Activated CD4-positive, alpha-beta T cell treated with anti-CD3 and anti-CD28 coated beads for 4 hours (primary cell): ENCODE measurements at regions not wholly inside any gene's neighbourhood (a gene's known extent, or its start where the extent isn't known, plus 50 kb on each side); places are given as distances from the start of the nearest gene placed in this dataset.
A peak's percentile ranks its signal among the peaks of the same experiment; 100 is the strongest.
"Not testable (repeated sequence)": the region's sequence is repeated elsewhere in the genome, so short reads cannot be mapped to it uniquely, and the experiment has no call there.

Experiments used
- DNase-seq, 2 donors: peaks; one replicate each; pipeline ENCODE4 v3.0.0-alpha.2; 2020

DNA sequence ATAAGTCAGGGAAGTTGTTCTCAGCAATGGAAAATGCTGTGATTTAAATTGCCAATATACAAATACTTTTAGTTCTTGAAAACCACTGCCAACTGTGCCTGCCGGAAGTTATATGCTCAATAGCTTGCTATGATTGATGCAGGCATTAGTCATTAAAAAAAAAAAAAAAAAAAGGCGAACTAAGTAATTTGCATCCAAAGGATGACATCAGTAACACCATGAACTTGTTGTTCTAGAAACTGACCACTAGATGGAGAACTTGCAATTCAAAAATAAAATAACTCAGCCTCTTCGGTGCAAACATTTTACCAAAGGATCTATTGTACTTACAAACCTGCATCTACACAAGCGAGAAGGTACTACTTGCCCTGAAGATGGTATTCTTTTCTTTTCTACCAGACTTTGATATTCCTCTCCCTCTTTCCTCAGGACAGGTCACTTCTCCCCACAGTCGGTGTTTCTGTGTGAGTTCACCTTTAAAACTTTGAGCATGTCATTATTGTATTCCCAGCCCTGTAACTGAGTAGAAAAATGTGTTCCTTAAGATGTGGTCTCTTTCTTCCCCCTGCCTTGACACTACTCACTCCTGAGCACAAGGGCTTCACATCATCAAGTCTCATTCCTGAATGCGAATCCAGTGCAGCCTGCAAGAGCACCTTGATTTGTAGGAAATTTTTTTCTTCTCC is 115.0 kb upstream of the VEPH1 start:
- no peak for DNase-seq

DNA sequence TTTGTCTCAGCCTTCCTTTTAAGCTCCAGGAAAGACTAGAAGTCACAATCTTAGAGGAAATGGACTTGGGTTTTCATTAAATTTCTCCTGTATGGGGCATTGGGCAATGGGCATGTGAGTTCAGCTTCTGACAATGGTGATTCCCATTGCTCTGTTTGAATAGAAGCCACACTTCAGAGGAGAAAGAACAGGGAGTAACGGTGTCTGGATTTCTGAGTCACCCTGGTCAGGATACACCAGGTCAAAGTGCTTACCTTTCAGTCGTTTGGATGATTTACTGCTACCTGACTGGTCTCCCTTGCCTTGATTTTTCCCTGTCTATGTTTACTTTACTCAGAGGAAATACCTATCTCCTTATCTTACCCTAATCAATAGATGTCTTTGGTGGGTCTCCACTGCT is 111.7 kb upstream of the VEPH1 start:
- DNase-seq, result no peak

DNA sequence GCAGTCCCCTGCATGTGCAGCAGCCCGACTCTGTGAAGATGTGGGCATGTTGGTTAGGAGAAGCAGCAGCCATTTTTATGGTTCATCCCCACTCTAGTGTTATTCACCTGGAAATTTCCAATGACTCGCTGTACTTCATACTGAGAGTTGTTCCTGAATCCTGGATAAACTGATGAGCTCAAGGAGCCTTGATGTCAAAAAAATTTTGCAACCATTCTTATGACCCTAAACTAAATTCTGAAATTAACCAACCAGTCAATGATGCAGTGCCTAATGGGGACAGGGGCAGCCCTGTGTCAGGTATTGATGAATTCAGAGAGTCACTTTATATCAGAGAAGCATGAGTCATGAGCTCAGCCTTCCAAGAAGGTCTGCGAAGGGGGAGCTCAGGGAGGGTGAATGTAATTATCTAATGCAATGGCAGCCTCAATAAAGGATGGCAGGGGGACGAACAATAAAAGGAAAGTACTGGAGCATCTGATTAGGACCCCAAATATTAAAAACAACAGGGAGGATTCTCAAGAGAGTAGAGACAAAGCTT is 108.4 kb upstream of the VEPH1 start:
- DNase-seq, result no peak

DNA sequence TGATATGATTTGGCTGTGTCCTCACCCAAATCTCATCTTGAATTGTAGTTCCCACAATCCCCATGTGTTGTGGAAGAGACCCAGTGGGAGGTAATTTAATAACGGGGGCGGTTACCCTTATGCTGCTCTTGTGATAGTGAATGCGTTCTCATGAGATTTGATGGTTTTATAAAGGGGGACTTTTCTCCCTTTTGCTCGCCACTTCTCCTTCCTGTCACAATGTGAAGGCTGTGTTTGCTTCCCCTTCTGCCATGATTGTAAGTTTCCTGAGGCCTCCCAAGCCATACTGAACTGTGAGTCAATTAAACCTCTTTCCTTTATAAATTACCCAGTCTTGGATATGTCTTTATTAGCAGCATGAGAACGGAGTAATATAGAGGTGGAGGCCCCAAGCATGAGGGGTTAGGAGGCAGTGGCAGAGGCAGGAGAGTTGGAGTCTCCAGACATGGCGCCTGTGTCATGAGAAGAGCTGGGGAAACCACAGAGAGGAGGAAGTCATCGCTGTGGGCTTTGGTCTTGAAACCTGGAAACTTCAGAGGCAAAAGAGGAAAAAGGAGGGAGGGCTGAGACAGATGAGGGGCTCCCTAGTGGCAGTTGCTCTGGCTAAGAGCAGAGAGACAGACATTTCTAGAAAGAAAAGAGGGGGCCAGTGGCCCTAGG is 107.8 kb upstream of the VEPH1 start:
- DNase-seq, result no peak

DNA sequence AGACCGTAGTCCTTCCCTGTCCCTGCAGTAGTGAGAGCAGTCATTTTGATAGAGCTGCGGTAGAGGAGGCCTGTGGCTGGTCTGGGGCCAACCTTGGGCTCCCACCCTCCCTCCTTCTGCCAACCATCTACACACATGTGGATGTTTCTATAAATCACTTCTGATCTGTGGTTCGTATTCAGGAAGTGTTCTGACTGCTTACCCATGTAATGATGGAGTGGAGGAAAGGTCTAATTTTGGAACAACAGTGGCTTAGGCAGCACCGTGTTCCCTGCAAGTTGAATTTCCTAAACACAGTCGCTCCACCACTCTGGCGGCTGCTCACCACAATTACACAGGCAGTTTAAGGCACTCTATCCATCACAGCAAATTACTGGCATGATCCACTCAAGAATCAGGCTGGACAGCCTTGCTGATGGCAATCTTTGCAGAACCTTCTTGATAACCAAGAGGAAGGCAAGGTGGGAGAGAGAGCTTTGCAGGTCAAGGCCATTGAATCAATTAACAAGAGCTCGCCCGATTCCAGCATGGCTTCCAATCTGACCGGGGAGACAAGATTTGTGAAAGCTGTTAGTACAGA is 104.7 kb upstream of the VEPH1 start:
- DNase-seq, result no peak

DNA sequence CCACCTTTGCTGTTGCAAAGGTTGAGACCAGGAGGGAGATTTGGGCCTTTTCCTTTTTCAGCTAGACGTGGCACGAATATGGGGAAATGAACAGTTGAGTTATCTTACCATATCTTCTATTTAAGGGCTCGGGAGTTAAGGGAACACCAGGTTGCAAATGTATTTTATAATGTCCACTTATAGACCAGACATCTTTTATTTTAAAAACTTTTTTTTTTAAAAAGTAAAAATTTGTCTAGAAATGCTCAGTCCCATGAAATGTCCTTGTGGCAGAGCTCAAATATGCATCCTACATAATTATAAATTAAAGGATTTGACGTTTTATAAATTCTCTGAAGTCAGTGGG is 103.6 kb upstream of the VEPH1 start:
- DNase-seq, result no peak

DNA sequence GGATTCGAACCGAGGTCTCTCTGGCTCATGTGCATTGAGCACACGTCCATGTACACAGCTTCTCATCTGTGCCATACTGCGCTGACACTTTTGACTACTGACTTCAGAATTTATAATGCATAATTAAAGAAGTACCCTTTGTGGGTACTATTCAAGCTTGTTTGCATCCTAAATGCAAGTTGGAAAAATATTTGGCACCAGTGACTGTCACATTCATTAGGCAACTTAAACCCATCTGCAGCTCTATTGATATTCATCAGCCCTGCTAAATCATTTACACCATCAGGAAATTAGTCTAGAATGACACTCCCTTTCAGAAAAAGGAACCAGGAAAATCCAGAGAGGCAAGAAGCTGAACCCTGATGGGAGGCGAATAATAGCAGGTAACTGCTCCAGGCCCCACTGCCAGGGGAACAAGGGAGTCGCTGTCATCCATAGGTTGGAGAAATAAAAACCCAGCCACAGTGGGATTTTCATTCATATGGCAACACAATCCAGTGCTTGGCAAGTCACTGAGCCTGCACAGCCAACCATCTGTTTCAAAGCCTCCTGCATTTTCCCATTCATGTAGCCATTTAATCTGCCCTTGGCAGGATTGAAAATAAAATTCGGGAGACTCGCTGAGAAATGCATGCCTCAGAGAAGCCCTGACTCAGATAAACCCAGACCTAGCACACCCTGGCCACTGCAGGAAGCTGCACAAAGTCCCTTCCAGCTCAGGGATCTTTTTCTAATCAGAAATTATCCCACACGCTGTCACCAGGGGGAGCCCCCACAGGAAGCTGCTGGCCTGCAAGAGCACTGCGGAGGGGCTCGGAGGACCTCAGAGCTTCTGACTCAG is 103.0 kb upstream of the VEPH1 start:
- peak; percentile 45 to 61 for DNase-seq

DNA sequence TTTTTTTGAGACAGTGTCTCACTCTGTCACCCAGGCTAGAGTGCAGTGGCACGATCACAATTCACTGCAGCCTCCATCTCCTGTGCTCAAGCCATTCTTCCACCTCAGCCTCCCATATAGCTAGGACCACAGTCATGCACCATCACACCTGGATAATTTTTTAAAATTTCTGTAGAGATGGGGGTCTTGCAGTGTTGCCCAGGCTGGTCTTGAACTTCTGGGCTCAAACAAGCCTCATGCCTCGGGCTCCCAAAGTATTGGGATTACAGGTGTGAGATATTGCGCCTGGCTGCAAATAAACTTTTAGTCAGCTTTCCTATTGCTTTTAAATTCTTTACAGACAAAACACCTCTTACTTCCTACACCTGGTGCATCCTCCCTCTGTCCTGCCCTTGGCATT is 102.1 kb upstream of the VEPH1 start:
- no peak for DNase-seq

DNA sequence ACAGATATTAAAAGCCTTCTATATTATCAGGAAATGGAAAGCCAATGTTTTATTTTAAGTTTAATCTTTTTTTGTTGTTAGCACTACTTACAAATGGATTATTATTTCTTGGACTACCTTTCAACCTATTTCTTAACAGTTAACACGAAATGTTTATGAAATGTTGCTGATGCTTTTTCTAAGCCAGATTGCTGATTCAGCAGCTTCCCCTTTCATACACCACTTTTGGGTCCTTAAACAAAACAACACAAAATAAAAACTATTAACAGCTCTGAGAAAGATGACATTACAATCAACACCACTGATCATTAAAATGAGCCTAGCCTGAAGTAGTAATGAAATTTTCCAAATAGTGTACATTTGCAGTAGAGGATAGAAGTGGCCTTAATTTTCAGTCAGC is 99.2 kb upstream of the VEPH1 start:
- no peak for DNase-seq

DNA sequence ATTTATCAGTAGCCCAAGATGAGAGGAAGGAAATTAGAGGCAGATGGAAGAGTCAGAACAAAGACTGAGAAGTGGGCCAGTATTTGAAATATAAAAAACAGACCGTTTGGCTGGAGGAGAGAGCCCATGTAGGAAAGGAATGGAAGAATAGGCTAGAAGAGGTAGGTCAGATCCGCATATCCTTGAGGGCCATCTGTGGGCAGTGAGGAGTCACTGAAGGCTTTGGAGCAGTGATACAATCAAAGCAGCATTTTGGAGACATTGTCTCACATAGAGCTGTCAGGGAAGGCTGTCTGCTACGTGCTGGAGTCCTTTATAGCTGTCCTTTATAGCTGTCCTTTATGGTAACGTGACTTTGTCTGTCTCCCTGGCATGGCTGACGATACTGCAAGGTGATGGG is 92.0 kb upstream of the VEPH1 start:
- DNase-seq, result no peak

DNA sequence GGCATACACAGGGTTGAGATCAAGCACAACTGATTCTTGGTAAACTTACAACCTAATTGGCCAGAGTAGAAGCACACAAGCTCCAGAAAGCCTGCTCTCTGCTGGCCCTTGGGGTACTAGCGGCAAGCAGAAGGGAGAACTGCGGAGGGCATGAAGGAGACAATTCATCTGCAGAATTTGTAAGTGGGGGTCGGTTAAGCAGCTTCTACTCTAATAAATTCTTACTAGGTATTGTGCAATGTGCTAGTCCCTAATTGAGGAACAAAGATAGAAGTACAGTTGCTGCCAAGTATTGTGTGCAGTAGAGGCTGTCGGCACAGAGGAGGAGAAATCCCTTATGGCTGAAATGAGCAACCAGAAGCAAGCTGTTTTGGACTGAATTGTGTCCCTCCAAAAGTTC is 91.2 kb upstream of the VEPH1 start:
- DNase-seq, result no peak

DNA sequence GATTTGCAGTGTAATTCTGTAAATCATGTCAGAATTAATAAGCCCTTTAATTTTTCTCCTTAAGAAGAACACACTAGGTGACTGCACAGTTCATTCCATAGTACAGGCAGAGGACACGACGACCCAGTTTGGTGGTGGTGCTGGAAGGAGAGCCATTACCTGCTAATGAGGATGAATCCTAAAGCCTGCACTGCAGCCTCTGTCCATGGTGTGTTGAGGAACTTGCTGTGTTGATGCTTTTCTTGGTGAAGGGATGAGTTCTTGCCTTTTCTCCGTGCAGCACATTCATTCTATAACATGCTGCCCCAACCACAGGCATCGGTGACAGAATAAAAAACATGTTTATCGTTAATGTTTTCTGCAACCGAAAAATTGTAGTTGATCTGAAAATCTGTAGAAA is 89.6 kb upstream of the VEPH1 start:
- no peak for DNase-seq

DNA sequence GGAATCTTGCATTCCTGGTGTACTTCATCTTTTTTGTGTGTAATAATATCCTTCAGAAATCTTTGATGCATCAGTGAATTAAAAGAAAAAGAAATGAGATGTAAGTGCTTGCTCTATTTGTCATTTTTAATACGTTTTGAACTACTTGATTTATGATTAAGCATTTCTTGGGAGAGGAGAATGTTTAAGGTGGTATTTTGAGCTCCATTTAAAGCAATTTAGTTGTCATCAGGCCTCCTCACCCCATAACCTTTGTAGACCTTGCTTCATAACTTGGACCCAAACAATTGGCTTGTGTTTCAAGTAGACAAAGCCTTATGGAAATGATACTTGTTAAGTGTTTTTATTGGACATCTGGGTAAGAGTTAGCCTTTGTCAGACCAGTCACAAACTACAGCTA is 87.1 kb upstream of the VEPH1 start:
- no peak for DNase-seq

DNA sequence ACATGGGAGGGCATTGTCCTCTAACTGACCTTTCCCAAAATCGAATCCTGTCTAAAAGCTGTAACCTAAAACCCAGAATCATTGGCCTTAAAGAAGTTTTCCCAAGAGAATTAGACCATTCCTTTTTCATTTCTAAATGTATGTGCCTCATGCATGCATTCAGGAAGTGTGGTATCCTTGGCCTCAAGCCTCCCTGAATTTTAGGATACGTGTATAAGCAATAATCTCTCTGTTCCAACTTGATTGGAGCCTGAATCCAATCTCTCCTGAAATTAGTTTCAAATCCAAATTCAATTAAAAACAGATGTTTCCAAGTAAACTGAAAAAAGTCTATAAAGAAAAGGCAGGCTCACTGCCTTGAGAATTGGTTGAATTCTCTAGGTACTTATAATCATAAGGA is 86.0 kb upstream of the VEPH1 start:
- DNase-seq, result no peak

DNA sequence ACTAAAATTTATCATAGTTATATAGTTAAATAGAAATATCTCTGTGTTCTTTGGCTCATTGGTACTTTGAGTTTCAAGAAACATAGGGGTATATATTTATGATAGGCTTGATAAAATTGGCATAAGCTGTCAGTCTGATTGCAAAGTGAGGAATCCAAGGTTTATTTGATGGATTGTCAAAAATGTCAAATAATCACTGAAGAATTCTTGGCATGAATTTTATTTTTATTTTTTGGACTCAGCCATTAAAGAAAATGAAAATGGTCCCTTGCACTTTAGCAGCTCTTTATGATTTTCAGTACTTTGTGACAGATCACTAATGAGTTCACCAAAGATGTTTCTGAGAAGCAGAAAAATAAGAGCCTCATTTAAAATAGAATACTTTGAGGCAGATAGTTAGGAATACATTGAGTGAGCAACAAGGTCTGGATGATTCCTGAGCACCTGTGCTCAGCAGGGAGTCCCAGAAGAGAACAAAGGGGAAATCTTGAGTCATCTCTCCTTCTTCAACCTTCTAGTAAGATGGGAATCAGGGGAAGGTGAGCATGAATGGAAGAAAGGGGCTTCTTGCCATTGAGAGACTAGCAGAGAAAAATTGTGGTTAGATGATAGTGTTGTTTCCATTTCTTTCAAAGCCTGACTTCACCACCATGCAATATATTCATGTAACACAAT is 85.3 kb upstream of the VEPH1 start:
- DNase-seq, result no peak

DNA sequence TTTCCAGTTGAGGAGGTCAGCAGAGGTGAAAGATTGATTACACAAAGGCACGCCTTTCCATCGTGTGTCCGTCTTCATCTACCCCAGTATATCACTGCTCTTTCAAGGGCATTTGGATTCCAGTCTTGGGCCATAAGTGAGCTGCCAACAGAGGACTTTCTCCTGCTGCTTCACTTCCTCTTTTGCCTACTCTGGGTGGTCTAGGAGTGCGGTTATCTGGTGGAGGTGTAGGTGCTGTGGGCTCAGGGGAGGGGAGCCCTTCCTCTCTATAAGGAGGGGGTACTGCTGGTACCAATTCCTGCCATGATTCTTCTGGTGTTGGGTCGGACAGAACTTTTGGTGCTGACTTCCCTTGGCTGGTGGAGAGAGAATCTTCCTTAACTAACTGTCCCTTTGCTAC is 83.1 kb upstream of the VEPH1 start:
- DNase-seq, result no peak

DNA sequence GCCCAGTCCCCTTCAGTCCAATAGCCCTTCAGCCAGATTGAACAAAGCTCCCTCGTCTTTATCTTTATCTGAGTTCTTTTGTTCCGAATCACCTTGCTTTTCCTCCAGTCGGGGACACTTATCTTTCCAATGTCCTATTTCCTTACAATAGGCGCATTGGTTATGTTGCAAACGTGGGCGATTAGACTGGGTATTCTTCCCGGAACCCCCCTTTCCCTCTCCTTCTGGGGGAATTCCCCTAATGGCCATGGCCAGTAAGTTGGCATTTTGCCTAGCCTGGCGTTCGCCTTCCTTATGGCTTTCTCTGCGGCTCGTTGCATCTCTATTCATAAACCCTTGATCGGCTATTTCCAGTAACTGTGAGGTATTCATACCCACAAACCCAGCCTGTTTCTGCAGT is 82.2 kb upstream of the VEPH1 start:
- DNase-seq, result no peak

DNA sequence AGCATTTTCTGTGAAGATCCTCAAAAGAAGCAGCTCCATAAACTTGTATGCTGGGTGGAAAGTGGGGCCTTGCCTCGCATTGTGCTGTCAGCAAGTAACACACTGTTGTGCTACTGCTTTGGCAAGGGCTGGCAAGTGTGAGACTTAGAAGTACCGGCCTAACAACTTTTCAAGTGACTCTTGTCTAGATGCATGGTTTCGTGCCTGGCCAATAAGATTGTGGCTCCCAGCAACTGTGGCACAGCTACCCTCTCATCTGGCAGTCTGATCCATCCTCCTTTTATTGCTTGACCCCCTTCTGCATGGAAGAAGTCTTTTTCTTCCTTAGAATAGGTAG is 79.4 kb upstream of the VEPH1 start:
- no peak for DNase-seq

DNA sequence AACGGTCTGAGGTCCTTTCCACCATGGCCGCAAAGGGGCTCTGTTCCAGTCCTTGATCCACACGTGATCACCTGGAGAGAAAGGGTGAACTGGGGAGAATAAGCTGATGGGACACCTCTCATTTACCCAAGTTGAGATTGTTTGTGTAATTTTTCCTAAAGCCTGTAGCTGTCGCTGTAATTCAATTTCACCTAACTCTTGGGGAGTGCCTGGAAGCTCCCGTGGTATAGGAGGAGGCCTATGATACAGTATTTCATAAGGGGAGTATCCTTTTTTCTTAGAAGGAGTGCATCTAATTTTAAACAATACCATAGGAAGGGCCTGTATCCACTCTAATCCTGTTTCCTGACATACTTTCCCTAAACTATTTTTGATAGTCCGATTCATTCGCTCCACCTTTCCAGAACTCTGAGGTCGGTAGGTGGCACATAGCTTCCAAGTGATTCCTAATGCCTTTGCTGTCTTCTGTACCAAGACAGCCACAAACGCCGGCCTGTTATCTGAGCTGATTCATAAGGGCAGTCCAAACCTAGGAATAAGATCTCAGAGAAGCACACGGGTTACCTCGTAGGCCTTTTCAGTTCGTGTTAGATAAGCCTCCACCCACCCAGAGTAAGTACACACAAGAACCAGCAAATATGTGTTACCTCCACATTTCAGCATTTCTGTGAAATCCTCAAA is 78.9 kb upstream of the VEPH1 start:
- not testable (repeated sequence) for DNase-seq

DNA sequence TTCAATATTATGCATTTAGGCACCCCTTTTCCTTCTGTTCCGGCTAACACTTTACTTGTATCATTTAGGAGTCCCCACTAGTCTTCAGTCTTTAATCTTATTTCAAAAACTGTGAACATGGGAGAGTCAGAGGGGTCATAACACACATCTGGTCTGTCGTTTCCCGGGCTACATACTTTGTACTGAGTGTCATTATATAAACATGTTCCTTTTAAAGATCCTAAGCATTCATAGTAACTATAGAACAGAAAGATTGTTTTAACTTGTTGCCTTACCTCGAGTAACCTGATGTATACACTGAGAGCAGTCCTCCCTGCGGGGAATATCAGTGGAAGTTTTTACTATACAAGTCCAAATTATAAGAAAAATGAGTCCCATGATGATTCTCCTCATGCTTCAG is 78.2 kb upstream of the VEPH1 start:
- no peak for DNase-seq

DNA sequence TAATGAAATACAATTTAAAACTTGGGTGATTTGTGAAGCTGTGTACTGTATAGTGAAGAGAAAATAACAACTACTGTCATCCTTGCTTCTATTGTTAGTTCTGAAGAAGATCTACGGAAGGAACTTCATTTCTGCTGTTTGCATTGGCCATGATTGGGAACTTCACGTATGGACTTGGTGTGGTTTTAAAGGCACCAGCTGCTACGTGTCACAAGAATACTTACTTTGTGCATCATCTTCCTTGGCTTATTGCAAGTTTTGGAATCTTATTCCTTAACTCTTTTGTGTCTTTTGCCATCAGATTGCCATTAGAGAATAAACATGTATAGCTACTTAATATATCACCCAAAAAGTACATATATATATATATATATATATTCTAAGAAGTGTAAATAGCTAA is 75.0 kb upstream of the VEPH1 start:
- no peak for DNase-seq

DNA sequence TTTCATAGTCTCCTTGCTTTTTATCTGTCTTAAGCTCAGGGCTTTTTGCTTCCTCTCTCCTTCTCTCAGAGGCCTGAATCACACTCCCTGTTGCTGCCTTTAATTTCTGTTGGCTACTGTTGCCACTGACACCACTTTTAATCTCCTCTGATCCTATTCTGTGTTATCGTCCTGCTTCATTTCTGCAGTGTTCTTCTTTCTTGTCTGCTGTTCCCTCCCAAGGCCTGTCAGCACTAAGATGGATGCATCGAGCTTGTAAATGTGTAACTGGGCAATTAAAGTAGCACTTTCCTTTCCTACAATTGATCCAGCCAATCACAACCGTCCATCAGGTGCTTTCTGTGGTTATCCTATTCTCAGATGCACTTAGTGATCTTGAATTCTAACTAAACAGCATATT is 71.3 kb upstream of the VEPH1 start:
- no peak for DNase-seq
